Kidney epithelial cell (primary cell): ENCODE measurements at regions not wholly inside any gene's neighbourhood (a gene's known extent, or its start where the extent isn't known, plus 50 kb on each side); places are given as distances from the start of the nearest gene placed in this dataset.

Experiments
- DNase-seq: peaks from one replicate; pipeline ENCODE4 v3.0.0-alpha.2; 2010; ENCODE audit warnings: low read depth
- H3K27me3 ChIP-seq: 2 replicates; pipeline ENCODE4 v1.6.0; 2011; ENCODE audit warnings: low read length; ENCODE audit not compliant: control insufficient read depth, insufficient read depth
- H3K36me3 ChIP-seq: 2 replicates; pipeline ENCODE4 v1.5.1; 2011; ENCODE audit warnings: low read length; ENCODE audit not compliant: control insufficient read depth, insufficient read depth
- H3K4me3 ChIP-seq: 2 replicates; pipeline ENCODE4 v1.5.1; 2011; ENCODE audit warnings: low read depth, mild to moderate bottlenecking, control low read depth, low read length
- CTCF ChIP-seq: IDR thresholded peaks from 2 replicates; pipeline ENCODE4 v1.5.1; 2011; ENCODE audit warnings: mild to moderate bottlenecking, moderate library complexity, low read length, control low read depth, inconsistent platforms; ENCODE audit not compliant: insufficient read depth, poor library complexity, severe bottlenecking

- H3K27me3 ChIP-seq = no peaks in the 10 kb centered on the region
- no peak overlapping the region for H3K4me3 ChIP-seq
- no peak for DNase-seq
- TF ChIP-seq CTCF = no peak
- no peaks in the 10 kb centered on the region for H3K36me3 ChIP-seq
Observed at GRCh38 chr17:62882284-62882683, 74.2 kb upstream of the MARCHF10 start.

DNA sequence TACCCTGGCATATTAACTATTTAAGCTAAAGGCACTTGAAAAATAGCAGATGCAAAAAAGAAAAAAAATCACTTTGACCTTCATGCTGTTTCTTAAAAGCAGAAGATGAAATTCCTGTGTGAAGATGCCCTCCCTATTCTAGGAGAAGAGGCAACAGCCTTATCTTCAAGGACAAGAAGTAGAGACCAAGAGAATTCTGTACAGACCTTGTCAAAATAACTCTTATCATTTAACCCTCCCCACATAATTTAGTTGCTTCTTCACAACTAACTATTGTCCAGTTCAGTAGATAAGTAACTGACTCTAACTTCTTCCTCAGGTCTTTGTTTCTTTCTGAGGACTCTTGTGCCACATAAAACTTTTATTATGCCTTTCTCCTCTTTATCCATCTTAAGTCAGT is 72.0 kb upstream of the MARCHF10 start:
- Histone ChIP-seq H3K4me3 (no peak overlapping the region), H3K36me3 (no peaks in the 10 kb centered on the region), H3K27me3 (no peaks in the 10 kb centered on the region)
- no peak for DNase-seq
- TF ChIP-seq CTCF = no peak

DNA sequence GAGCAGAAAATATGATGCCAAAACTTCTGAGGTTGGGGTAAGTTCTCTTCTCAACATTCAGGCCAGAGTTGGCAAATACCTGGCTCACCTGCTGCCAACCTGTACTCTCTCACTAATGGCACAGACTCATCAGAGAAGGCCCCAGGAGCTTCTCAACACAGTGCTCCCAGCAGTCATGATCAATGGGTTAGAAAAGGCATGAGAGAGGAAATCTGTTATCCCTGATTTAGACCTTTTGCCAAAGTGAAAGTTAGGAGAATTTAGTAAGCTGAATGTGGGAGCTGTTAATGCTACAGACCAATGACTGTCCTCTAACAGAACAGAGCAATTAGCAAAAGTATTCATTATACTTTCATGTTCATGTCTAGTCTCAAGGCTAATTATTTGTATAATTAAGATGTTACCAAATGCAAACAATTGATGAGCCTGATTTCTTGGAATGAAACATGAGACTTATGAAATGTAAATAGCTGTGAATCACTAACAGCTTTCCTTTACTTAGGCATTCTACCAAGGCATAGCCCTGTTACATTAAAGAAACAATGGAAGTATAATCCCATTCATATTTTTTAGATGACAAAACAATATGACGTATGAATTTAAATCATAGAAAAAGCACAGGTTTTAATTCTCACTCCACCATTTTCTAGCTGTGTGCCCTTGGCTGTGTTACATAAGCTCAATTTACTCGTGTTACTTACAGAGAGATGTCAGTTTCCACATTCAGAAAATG is 68.7 kb upstream of the MARCHF10 start:
- no peak for DNase-seq
- Histone ChIP-seq H3K27me3 (no peaks in the 10 kb centered on the region), H3K36me3 (no peaks in the 10 kb centered on the region), H3K4me3 (no peak overlapping the region)
- no peak for TF ChIP-seq CTCF

- DNase-seq = no peak
- no peaks in the 10 kb centered on the region for H3K27me3 ChIP-seq
- TF ChIP-seq CTCF = no peak
- H3K4me3 ChIP-seq = no peak overlapping the region
- no peaks in the 10 kb centered on the region for H3K36me3 ChIP-seq
Observed at GRCh38 chr17:62876063-62876462, 67.9 kb upstream of the MARCHF10 start.

DNA sequence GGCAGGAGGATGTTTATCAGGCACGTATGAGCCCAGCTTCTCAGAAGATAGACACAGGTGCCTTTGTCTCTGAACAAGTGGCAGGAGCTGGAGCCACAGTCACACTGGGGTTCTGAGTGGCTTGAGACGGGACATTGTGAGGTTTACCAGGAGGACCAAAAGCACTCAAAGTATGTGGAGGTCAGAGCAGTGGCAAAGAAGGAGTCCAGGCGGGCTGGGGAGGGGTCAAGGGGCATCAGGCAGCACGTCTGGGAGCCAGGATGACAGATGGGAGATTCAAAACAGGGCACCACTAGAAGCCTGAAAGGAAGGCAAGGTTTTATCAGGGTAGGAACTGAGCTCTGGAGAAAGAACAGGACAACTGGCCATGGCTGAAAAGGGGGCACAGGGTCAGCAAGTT is 67.2 kb upstream of the MARCHF10 start:
- Histone ChIP-seq H3K4me3 (no peak overlapping the region), H3K27me3 (no peaks in the 10 kb centered on the region), H3K36me3 (no peaks in the 10 kb centered on the region)
- TF ChIP-seq CTCF = no peak
- no peak for DNase-seq

DNA sequence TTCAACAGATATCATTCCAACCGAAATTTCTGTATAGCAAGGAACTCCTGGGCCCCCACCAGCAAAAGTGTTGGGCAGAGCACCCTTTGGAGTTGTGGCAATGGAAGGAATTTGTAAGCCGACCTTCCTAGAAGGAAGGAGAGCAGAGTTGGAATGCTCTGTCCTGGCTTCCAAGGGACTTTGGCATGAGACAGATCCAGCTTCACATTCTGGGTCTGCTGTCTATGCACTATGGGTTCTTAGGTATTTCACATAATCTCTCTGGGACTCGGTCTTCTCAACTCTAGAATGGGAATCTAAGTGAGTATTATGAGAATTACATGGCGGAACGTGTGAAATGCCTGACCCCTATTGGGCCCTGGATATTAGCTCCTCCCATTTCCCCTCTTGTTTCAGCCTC is 63.2 kb upstream of the MARCHF10 start:
- DNase-seq = no peak
- no peak for TF ChIP-seq CTCF
- Histone ChIP-seq H3K27me3 (no peaks in the 10 kb centered on the region), H3K36me3 (no peaks in the 10 kb centered on the region), H3K4me3 (no peak overlapping the region)
